ENCODE measurements at regions not wholly inside any gene's neighbourhood (a gene's known extent, or its start where the extent isn't known, plus 50 kb on each side); places are given as distances from the start of the nearest gene placed in this dataset.

DNA sequence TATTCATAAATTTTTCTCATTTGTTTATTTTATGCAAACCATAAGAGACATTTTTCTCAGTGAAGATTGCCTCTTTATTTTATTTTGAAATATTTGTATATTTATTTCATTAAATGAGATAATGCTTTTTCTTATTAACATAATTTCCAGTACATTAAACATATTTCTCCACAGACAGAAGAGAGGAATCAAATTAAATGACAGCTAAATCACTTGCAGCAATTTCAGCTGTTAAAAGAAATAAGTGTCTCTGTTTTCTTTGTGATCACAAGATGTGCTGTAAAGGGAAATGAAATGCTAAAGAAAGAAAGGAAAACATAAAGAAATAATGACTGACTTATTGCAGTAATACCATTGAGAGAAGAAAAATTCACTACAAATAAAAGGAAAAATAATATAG lies 414.0 kb upstream of the FANCL start:
- H3K36me3 ChIP-seq (ENCODE audit: control insufficient read depth, insufficient read depth, low read length), result no peaks in the 10 kb centered on the region
- no peak overlapping the region for H3K4me3 ChIP-seq (ENCODE audit: low read length)
- no peak overlapping the region for H3K27ac ChIP-seq (ENCODE audit: low read length)
- no peaks in the 10 kb centered on the region for H3K27me3 ChIP-seq (ENCODE audit: control insufficient read depth, insufficient read depth, low read length)
- DNase-seq, result no peak
- H3K4me1 ChIP-seq (ENCODE audit: control insufficient read depth, insufficient read depth, low read length), result no peaks in the 10 kb centered on the region
- no peaks in the 10 kb centered on the region for H3K9me3 ChIP-seq (ENCODE audit: control insufficient read depth, low read depth, low read length)

- 100% methylated on average over 1 of the region's 5 CpGs for WGBS (ENCODE audit: insufficient coverage, low lambda C conversion rate)
- no peak overlapping the region for H3K27ac ChIP-seq (ENCODE audit: low read length)
- H3K36me3 ChIP-seq (ENCODE audit: control insufficient read depth, insufficient read depth, low read length), result no peaks in the 10 kb centered on the region
- no peaks in the 10 kb centered on the region for H3K9me3 ChIP-seq (ENCODE audit: control insufficient read depth, low read depth, low read length)
- no peak for DNase-seq
- no peaks in the 10 kb centered on the region for H3K27me3 ChIP-seq (ENCODE audit: control insufficient read depth, insufficient read depth, low read length)
- H3K4me1 ChIP-seq (ENCODE audit: control insufficient read depth, insufficient read depth, low read length), result no peaks in the 10 kb centered on the region
- H3K4me3 ChIP-seq (ENCODE audit: low read length), result no peak overlapping the region
These were observed 410.8 kb upstream of the FANCL start for GRCh38 chr2:58651930-58652329.

- no peak for DNase-seq
- Histone ChIP-seq H3K4me1 (ENCODE audit: control insufficient read depth, insufficient read depth, low read length) (no peaks in the 10 kb centered on the region), H3K27me3 (ENCODE audit: control insufficient read depth, insufficient read depth, low read length) (no peaks in the 10 kb centered on the region), H3K27ac (ENCODE audit: low read length) (no peak overlapping the region), H3K9me3 (ENCODE audit: control insufficient read depth, low read depth, low read length) (no peaks in the 10 kb centered on the region), H3K4me3 (ENCODE audit: low read length) (no peak overlapping the region), H3K36me3 (ENCODE audit: control insufficient read depth, insufficient read depth, low read length) (no peaks in the 10 kb centered on the region)
- 100% methylated on average over 2 of the region's 3 CpGs for WGBS (ENCODE audit: insufficient coverage, low lambda C conversion rate)
These were observed 409.7 kb upstream of the FANCL start for GRCh38 chr2:58650781-58651180.

GRCh38 chr2:58649756-58650155 lies 408.6 kb upstream of the FANCL start:
- Histone ChIP-seq H3K27ac (ENCODE audit: low read length) (no peak overlapping the region), H3K9me3 (ENCODE audit: control insufficient read depth, low read depth, low read length) (no peaks in the 10 kb centered on the region), H3K36me3 (ENCODE audit: control insufficient read depth, insufficient read depth, low read length) (no peaks in the 10 kb centered on the region), H3K27me3 (ENCODE audit: control insufficient read depth, insufficient read depth, low read length) (no peaks in the 10 kb centered on the region), H3K4me3 (ENCODE audit: low read length) (no peak overlapping the region), H3K4me1 (ENCODE audit: control insufficient read depth, insufficient read depth, low read length) (no peaks in the 10 kb centered on the region)
- DNase-seq, result no peak
- WGBS (ENCODE audit: insufficient coverage, low lambda C conversion rate), result 80% methylated on average over 1 of the region's 2 CpGs

- Histone ChIP-seq H3K4me1 (ENCODE audit: control insufficient read depth, insufficient read depth, low read length) (no peaks in the 10 kb centered on the region), H3K9me3 (ENCODE audit: control insufficient read depth, low read depth, low read length) (no peaks in the 10 kb centered on the region), H3K27me3 (ENCODE audit: control insufficient read depth, insufficient read depth, low read length) (no peaks in the 10 kb centered on the region), H3K36me3 (ENCODE audit: control insufficient read depth, insufficient read depth, low read length) (no peaks in the 10 kb centered on the region), H3K4me3 (ENCODE audit: low read length) (no peak overlapping the region), H3K27ac (ENCODE audit: low read length) (no peak overlapping the region)
- no CpG with 5 or more reads among the region's 4 CpGs for WGBS (ENCODE audit: insufficient coverage, low lambda C conversion rate)
- no peak for DNase-seq
These were observed 403.9 kb upstream of the FANCL start for GRCh38 chr2:58645017-58645416.

- H3K27me3 ChIP-seq (ENCODE audit: control insufficient read depth, insufficient read depth, low read length), result no peaks in the 10 kb centered on the region
- WGBS (ENCODE audit: insufficient coverage, low lambda C conversion rate), result 90% methylated on average over 2 of the region's 5 CpGs
- H3K4me3 ChIP-seq (ENCODE audit: low read length), result no peak overlapping the region
- no peaks in the 10 kb centered on the region for H3K36me3 ChIP-seq (ENCODE audit: control insufficient read depth, insufficient read depth, low read length)
- DNase-seq, result no peak
- H3K9me3 ChIP-seq (ENCODE audit: control insufficient read depth, low read depth, low read length), result no peaks in the 10 kb centered on the region
- no peaks in the 10 kb centered on the region for H3K4me1 ChIP-seq (ENCODE audit: control insufficient read depth, insufficient read depth, low read length)
- no peak overlapping the region for H3K27ac ChIP-seq (ENCODE audit: low read length)
These were observed 403.3 kb upstream of the FANCL start for GRCh38 chr2:58644451-58644850.

DNA sequence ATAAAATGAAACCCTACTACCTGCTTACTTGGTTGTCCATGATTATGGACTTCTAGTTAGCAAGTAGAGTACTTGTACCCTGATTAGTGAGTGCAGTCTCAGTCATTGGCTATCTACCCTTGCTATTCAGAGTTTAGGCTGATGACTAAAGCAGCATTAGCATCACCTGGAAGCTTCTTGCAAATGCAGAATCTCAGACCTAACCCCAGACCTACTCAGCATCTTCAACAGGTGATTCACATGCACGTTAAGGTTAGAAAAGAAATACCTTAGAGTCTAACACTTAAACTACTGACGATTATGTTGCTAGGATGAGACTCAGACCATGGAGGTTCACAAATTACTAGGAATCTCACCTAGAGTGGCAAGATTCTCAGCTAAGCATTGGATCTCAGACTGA lies 399.9 kb upstream of the FANCL start:
- no peaks in the 10 kb centered on the region for H3K9me3 ChIP-seq (ENCODE audit: control insufficient read depth, low read depth, low read length)
- no peak for DNase-seq
- H3K4me1 ChIP-seq (ENCODE audit: control insufficient read depth, insufficient read depth, low read length), result no peaks in the 10 kb centered on the region
- no CpG with 5 or more reads among the region's 2 CpGs for WGBS (ENCODE audit: insufficient coverage, low lambda C conversion rate)
- no peak overlapping the region for H3K27ac ChIP-seq (ENCODE audit: low read length)
- no peaks in the 10 kb centered on the region for H3K27me3 ChIP-seq (ENCODE audit: control insufficient read depth, insufficient read depth, low read length)
- no peaks in the 10 kb centered on the region for H3K36me3 ChIP-seq (ENCODE audit: control insufficient read depth, insufficient read depth, low read length)
- H3K4me3 ChIP-seq (ENCODE audit: low read length), result no peak overlapping the region

GRCh38 chr2:58640042-58640441 lies 398.9 kb upstream of the FANCL start:
- WGBS (ENCODE audit: insufficient coverage, low lambda C conversion rate), result no CpG with 5 or more reads among the region's 4 CpGs
- Histone ChIP-seq H3K9me3 (ENCODE audit: control insufficient read depth, low read depth, low read length) (no peaks in the 10 kb centered on the region), H3K4me3 (ENCODE audit: low read length) (no peak overlapping the region), H3K27ac (ENCODE audit: low read length) (no peak overlapping the region), H3K4me1 (ENCODE audit: control insufficient read depth, insufficient read depth, low read length) (no peaks in the 10 kb centered on the region), H3K36me3 (ENCODE audit: control insufficient read depth, insufficient read depth, low read length) (no peaks in the 10 kb centered on the region), H3K27me3 (ENCODE audit: control insufficient read depth, insufficient read depth, low read length) (no peaks in the 10 kb centered on the region)
- DNase-seq, result no peak

- Histone ChIP-seq H3K36me3 (ENCODE audit: control insufficient read depth, insufficient read depth, low read length) (no peaks in the 10 kb centered on the region), H3K9me3 (ENCODE audit: control insufficient read depth, low read depth, low read length) (no peaks in the 10 kb centered on the region), H3K27ac (ENCODE audit: low read length) (no peak overlapping the region), H3K4me3 (ENCODE audit: low read length) (no peak overlapping the region), H3K27me3 (ENCODE audit: control insufficient read depth, insufficient read depth, low read length) (no peaks in the 10 kb centered on the region), H3K4me1 (ENCODE audit: control insufficient read depth, insufficient read depth, low read length) (no peaks in the 10 kb centered on the region)
- 47% methylated on average over 2 of the region's 3 CpGs for WGBS (ENCODE audit: insufficient coverage, low lambda C conversion rate)
- DNase-seq, result no peak
These were observed 397.2 kb upstream of the FANCL start for GRCh38 chr2:58638256-58638805.

- DNase-seq, result no peak
- Histone ChIP-seq H3K27ac (ENCODE audit: low read length) (no peak overlapping the region), H3K4me3 (ENCODE audit: low read length) (no peak overlapping the region), H3K36me3 (ENCODE audit: control insufficient read depth, insufficient read depth, low read length) (no peaks in the 10 kb centered on the region), H3K27me3 (ENCODE audit: control insufficient read depth, insufficient read depth, low read length) (no peaks in the 10 kb centered on the region), H3K9me3 (ENCODE audit: control insufficient read depth, low read depth, low read length) (no peaks in the 10 kb centered on the region), H3K4me1 (ENCODE audit: control insufficient read depth, insufficient read depth, low read length) (no peaks in the 10 kb centered on the region)
- WGBS (ENCODE audit: insufficient coverage, low lambda C conversion rate), result no CpG with 5 or more reads among the region's 4 CpGs
These were observed 395.7 kb upstream of the FANCL start for GRCh38 chr2:58636872-58637271.

- Histone ChIP-seq H3K9me3 (ENCODE audit: control insufficient read depth, low read depth, low read length) (no peaks in the 10 kb centered on the region), H3K27me3 (ENCODE audit: control insufficient read depth, insufficient read depth, low read length) (no peaks in the 10 kb centered on the region), H3K36me3 (ENCODE audit: control insufficient read depth, insufficient read depth, low read length) (no peaks in the 10 kb centered on the region), H3K27ac (ENCODE audit: low read length) (no peak overlapping the region), H3K4me3 (ENCODE audit: low read length) (no peak overlapping the region), H3K4me1 (ENCODE audit: control insufficient read depth, insufficient read depth, low read length) (no peaks in the 10 kb centered on the region)
- DNase-seq, result no peak
- 73% methylated on average over 3 of the region's 5 CpGs for WGBS (ENCODE audit: insufficient coverage, low lambda C conversion rate)
These were observed 394.8 kb upstream of the FANCL start for GRCh38 chr2:58635801-58636375.

Data from large intestine (tissue), 3 donors.